GM10266 (cell line): ENCODE measurements at regions not wholly inside any gene's neighbourhood (a gene's known extent, or its start where the extent isn't known, plus 50 kb on each side); places are given as distances from the start of the nearest gene placed in this dataset.

Source experiments
- DNase-seq: peaks from one replicate; pipeline ENCODE4 v3.0.0; 2012; ENCODE audit errors: extremely low spot score
- CTCF ChIP-seq: IDR thresholded peaks from 2 replicates; pipeline ENCODE4 v1.5.1; 2012; ENCODE audit warnings: mild to moderate bottlenecking, low read depth; ENCODE audit not compliant: control insufficient read depth, insufficient read depth; ENCODE audit errors: missing control alignments

GRCh38 chr6:44722736-44723135 is 335.2 kb downstream of the CDC5L start:
- no peak for TF ChIP-seq CTCF
- no peak for DNase-seq

DNA sequence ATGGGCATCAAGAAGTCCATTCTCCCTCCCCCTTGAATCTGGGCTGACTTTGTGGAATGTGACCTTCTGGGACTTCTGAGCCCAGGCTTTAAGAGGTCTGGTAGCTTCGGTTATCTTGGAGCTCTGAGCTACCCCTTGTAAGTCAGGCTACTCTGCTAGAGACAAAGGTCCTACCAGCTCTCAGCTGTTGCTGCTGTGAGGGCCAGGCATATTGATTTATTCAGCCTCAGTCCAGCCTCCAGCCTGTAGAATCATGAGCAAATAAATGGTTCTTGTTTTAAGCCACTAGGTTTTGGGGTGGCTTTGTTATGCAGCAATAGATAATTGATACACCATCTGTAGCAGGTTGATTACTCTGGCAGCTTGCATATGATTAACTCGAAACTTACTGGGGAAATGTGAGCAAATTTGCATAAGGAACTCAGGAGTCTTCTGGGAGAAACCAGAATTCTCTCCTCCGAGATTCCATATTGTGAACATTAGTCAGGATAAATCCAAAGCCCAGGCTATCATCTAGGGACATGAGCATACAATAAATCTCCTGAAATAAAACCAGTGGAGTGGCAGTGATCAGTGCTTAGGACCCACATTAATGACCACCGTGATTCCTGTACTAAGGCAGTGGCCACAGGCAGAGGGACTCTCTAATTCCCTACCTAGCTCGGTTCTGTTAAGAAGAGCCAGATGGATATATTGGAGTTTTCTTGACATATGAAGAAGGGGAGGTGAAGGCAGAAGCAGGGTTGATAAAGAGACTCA is 336.1 kb downstream of the CDC5L start:
- TF ChIP-seq CTCF: no peak
- DNase-seq: no peak

DNA sequence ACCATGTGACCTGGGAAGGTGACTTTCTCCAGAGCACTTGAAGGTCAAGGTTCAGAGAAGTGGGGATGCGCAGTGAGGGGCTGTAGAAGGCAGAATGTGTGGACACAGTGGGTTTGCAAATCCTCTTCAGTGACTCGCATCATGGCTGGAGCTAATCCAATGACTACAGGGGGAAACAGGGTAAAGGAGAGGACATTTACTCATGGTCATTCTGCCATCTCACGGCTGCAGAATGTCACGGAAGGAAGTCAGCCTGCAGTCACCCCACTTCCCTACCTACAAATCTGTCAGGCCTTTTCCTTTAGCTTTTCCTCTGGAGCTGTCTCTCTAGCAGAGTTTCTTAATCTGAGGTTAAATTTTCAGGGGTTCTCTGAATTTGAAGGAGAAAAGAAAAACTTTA is 337.6 kb downstream of the CDC5L start:
- TF ChIP-seq CTCF: no peak
- DNase-seq: no peak

DNA sequence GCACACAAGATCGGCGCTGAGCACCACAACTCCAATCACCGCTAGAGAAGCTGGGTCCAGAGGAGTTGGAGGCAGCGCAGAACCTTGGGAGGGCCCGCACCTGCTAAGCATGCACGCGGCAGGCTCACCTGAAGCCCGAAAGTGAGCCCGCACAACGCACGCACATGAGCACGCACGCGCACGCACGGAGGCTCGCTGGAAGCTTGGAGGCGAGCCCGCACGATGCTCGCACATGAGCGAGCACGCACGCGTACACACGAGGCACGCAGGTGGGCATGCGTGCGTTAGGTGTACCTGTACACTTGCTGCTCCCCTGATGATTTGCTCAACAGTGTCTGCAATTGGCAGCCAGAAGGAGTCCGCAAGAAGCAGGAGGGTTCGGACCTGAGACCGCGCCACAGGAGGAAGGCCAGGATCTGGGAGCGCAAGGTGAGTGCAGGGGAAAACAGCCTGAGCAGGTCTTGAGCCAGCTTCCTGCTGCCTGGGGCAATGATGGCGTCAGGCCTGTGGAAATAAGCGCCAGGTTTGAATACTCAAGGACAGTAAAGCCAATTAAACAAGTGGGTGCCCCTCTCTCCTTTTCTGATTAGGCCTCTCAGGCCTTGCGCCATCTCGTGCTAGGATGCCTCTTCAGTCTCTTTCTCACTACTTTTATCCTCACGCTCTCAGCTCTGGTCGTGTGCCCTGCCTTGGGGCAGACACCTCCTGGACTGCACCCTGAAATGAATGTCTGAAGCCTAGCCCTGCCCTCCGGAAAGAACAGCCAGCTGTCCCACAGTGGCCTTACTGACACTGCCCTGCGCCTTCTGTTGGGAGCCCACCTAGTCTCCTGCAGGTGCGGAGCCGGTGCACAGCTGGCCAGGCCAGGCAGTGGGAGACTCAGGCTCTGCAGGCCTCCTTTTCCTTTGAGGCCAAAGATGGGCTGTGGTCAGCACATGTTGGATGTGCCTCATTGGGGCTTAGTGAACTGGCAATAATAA is 340.4 kb downstream of the CDC5L start:
- DNase-seq: no peak
- TF ChIP-seq CTCF: no peak

DNA sequence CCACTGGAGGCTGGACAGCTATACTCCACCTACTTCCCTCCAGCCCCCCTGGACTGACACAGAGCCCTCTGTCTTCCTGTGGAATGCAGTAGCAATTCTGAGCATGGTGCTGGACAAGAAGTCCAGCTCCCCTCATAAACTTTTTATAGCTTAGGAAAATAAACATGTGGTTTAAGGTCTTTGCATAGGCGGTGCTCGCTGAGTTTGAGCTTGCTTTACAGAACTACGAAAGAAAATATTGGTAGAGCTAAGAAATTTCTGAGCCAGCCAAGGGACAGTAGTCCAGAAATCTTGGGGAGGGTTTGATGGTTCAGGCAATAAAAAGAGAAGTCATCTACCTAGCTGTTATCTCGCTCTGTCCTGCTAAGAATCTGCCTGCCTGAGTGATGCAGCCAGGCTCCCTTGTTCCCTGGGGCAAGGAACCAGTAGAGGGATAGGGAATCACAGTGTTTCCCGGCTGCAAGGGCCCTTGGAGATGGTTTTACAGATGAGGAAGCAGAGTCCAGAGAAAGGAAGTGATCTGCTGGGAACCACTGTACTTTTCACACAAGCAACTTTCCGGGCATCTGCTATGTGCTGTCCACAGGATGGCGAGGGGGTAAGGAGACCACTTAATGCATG is 343.4 kb downstream of the CDC5L start:
- DNase-seq: no peak
- no peak for TF ChIP-seq CTCF

DNA sequence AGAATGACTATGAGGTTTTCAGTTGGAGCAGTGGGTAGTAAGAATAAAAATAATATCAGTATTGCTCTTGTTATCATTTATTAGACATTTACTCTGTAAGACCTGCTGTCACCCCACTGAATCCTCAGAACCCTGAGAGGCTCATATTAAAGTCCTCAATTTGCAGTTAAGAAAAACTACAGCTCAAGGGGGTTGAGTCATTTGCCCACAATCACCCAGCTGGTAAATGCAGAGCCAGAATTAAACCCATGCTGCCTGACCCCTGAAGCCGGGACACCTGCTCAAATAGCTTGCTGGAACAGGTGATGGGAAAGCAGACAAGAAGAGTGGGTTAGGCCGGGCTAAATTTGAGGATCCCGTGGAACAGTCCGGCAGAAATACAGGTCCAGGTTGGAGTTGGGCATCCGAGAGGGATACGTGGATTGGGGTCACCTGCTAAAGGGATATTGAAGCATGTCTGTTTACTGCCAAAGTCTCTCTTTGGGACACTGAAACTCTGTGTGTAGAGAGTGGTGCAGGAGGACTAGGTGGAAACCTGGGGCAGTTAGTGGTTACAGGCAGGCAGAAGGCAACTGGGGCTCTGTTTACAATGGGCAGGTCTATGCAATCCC is 344.1 kb downstream of the CDC5L start:
- no peak for TF ChIP-seq CTCF
- DNase-seq: no peak

- no peak for TF ChIP-seq CTCF
- DNase-seq: no peak
Observed at GRCh38 chr6:44732243-44732642, 344.7 kb downstream of the CDC5L start.
